BE2C (cell line): ENCODE measurements at regions not wholly inside any gene's neighbourhood (a gene's known extent, or its start where the extent isn't known, plus 50 kb on each side); places are given as distances from the start of the nearest gene placed in this dataset.
"Not testable (repeated sequence)": the region's sequence is repeated elsewhere in the genome, so short reads cannot be mapped to it uniquely, and the experiment has no call there.

Experiments used
- DNase-seq: peaks from one replicate; pipeline ENCODE4 v3.0.0-alpha.2; 2020
- H3K27me3 ChIP-seq: fragments of 250-450 bp; sonication (Bioruptor Pico); 2 replicates; pipeline ENCODE4 v1.5.1; 2020; ENCODE audit warnings: mild to moderate bottlenecking
- H3K36me3 ChIP-seq: fragments of 250-450 bp; sonication (Bioruptor Pico); 2 replicates; pipeline ENCODE4 v1.5.1; 2020; ENCODE audit warnings: mild to moderate bottlenecking
- H3K4me1 ChIP-seq: fragments of 250-450 bp; sonication (Bioruptor Pico); 2 replicates; pipeline ENCODE4 v1.5.1; 2020
- H3K4me3 ChIP-seq: 2 replicates; pipeline ENCODE4 v1.5.1; 2011; ENCODE audit warnings: low read depth, low read length
- H3K9me3 ChIP-seq: fragments of 250-450 bp; sonication (Bioruptor Pico); 2 replicates; pipeline ENCODE4 v1.5.1; 2020
- TF ChIP-seq, protein P1 (sequence below): IDR thresholded peaks from 2 replicates; pipeline ENCODE4 v1.5.1; 2012; ENCODE audit warnings: mild to moderate bottlenecking, low read depth, low read length

DNA sequence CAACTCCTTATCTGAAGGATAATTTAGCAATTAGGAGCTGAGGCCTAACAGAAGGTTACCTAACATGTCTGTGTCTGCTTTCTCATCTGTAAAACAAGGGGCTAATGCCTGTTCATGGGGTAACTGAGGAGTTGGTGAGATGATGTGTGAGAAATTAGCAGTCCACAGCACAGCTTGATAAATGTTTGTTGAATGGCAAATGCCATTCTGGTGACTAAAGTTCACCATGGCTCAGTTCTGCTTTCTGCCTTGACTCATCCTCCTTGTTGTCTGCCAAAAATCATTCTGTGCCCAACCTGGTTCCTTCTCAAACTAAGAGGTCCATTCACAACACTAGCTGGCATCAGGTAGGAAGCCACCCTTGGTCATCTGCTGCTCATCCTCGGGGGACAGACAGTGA is 552.0 kb upstream of the KLF4 start:
- no peaks in the 10 kb centered on the region for H3K27me3 ChIP-seq
- TF ChIP-seq, protein P1, sequence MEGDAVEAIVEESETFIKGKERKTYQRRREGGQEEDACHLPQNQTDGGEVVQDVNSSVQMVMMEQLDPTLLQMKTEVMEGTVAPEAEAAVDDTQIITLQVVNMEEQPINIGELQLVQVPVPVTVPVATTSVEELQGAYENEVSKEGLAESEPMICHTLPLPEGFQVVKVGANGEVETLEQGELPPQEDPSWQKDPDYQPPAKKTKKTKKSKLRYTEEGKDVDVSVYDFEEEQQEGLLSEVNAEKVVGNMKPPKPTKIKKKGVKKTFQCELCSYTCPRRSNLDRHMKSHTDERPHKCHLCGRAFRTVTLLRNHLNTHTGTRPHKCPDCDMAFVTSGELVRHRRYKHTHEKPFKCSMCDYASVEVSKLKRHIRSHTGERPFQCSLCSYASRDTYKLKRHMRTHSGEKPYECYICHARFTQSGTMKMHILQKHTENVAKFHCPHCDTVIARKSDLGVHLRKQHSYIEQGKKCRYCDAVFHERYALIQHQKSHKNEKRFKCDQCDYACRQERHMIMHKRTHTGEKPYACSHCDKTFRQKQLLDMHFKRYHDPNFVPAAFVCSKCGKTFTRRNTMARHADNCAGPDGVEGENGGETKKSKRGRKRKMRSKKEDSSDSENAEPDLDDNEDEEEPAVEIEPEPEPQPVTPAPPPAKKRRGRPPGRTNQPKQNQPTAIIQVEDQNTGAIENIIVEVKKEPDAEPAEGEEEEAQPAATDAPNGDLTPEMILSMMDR = no peak
- no peak overlapping the region for H3K4me3 ChIP-seq
- H3K36me3 ChIP-seq = no peaks in the 10 kb centered on the region
- no peaks in the 10 kb centered on the region; the same call in 1 of the 2 replicates for H3K9me3 ChIP-seq
- H3K4me1 ChIP-seq = no peaks in the 10 kb centered on the region
- no peak for DNase-seq

DNA sequence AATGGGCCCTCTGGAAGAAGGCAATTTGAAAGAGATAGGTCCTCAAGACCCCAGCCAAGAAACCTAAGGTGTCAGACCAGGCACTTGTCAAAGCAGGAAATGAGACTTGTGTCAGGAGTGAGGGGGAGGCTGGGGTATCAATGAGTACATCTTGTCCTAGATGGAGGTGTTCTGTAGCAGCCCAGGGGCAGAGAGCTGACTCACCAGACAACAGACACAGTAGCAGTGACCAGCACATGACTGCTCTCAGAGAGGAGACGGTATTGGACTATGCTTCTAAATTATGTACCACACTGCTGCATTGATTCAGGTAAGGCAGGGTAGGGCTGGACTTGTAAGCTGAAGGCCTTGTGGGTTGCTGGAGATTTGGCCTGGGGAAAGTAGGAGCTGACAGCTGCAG is 551.2 kb upstream of the KLF4 start:
- H3K4me3 ChIP-seq = no peak overlapping the region
- H3K9me3 ChIP-seq = no peaks in the 10 kb centered on the region; the same call in 1 of the 2 replicates
- no peak for DNase-seq
- H3K27me3 ChIP-seq = no peaks in the 10 kb centered on the region
- TF ChIP-seq, protein P1 = no peak
- no peaks in the 10 kb centered on the region for H3K36me3 ChIP-seq
- H3K4me1 ChIP-seq = no peaks in the 10 kb centered on the region

DNA sequence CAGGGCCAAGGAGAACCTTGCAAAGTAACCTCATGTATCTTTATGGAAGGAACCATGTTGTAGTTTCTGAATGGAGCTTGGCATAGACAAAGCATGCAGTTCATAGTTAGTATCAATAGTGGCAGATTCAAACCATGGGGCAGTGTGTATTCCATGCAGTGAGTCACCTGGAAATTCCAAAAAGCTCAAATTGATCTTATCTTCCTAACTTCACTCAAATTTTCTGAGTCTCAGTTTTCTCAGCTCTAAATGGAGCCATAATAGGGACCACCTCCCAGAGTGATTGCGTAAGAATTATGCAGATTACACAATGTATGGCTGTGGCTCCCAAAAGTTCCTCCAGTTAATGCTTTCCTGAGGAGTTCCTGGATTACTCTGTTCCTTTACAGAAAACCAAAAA is 549.9 kb upstream of the KLF4 start:
- Histone ChIP-seq H3K4me3 (no peak overlapping the region), H3K9me3 (no peaks in the 10 kb centered on the region; the same call in 1 of the 2 replicates)
- DNase-seq = no peak

DNA sequence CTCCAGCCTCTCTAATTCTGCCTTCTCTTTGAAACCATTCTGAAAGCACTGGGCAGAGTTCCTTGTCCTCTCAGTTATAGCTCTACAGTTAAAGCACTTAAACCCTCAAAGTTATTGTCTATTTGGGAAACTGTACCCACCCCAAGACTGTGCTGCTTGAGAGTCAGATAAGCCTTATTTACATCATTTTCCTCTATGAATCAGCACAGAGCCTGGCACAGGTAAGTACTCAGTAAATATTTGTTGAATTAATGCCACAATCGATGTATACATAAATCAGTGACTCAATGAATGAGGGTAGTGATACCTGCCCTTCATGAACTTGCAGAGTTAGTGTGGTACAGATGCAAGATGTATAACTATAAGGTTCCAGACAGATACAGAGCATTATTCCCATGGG is 549.4 kb upstream of the KLF4 start:
- TF ChIP-seq, protein P1 = no peak
- Histone ChIP-seq H3K9me3 (no peaks in the 10 kb centered on the region; the same call in 1 of the 2 replicates), H3K4me3 (no peak overlapping the region), H3K4me1 (no peaks in the 10 kb centered on the region), H3K27me3 (no peaks in the 10 kb centered on the region), H3K36me3 (no peaks in the 10 kb centered on the region)
- DNase-seq = no peak

More for the DNA sequence above, 549.9 kb upstream of the KLF4 start:
- Histone ChIP-seq H3K27me3 (no peaks in the 10 kb centered on the region), H3K4me1 (no peaks in the 10 kb centered on the region), H3K36me3 (no peaks in the 10 kb centered on the region)
- TF ChIP-seq, protein P1 = no peak

DNA sequence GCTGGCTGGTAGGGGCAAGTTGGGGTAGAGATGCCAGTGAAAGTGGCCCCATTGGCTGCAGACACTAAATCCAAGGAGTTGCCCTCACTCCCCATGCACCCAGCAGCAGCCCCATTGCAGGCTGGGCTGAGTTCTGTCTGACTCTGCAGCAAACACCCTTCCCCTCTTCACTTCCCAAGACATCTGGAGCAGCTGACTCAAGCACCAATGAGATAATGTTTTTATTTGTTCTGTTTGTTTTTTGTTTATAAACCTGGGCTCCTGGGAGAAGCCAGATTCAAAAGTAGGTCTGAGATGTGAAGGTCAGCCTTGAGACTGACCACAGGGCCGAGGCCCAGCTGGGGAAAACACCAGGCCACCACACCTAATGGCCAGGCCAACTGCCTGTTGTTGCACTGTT is 545.9 kb upstream of the KLF4 start:
- Histone ChIP-seq H3K9me3 (no peaks in the 10 kb centered on the region), H3K4me3 (no peak overlapping the region), H3K4me1 (no peaks in the 10 kb centered on the region), H3K27me3 (no peaks in the 10 kb centered on the region), H3K36me3 (no peaks in the 10 kb centered on the region)
- no peak for DNase-seq
- TF ChIP-seq, protein P1 = no peak

DNA sequence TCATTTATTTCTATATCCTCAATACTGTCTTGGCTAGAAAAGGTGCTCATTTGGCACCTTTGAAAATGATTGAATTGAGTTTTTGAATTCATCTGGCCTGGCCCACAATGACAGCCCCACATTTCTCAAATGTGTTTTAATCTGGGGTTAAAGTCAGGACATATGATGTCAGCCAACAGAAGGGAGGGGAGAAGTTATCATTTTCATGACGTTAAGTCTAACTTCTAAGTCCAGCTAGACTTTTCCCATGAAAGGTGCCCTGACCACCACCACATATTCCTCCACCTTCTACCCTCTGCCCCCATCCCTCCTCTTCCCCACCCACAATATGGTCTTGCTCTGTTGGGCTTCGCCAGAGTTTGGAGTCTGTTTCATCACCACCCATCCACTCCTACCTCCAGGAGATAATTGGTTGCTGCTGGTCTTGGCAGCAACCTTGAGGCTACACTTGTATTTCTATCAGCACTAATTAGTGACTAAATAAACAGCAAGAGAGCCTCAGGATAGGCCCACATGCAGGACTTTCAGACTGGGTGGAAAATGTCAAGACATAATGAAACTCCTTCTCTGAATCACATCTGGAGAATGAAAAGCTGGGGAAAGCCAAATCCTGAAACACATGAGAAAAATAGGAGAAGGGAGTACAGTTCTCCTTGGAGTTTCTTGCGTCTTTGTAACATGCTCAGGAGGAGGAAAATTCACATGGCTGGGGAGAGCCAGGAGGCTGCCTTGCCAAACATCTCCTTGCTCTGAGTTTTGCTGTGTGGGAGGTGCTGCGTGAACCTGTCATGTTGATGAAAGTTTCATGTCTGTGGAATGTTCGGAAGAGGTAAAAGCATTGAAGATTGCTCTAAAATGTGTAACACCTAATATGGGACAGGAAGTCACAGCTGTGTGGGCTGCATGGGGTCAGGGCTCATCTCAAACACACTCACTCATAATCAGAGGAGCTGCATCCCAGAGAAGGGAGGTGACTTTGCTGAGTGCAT is 544.7 kb upstream of the KLF4 start:
- DNase-seq = no peak
- no peak overlapping the region for H3K4me3 ChIP-seq
- H3K9me3 ChIP-seq = no peaks in the 10 kb centered on the region
- TF ChIP-seq, protein P1 = no peak
- H3K4me1 ChIP-seq = no peaks in the 10 kb centered on the region
- no peaks in the 10 kb centered on the region for H3K36me3 ChIP-seq
- no peaks in the 10 kb centered on the region for H3K27me3 ChIP-seq

DNA sequence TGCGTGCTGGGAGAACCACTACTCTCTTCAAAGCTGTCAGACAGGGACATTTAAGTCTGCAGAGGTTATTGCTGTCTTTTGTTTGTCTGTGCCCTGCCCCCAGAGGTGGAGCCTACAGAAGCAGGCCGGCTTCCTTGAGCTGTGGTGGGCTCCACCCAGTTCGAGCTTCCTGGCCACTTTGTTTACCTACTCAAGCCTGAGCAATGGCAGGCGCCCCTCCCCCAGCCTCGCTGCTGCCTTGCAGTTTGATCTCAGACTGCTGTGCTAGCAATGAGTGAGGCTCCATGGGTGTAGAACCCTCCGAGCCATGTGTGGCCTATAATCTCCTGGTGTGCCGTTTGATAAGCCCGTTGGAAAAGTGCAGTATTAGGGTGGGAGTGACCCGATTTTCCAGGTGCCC is 542.5 kb upstream of the KLF4 start:
- H3K36me3 ChIP-seq, H3K27me3 ChIP-seq, DNase-seq, H3K4me1 ChIP-seq, H3K4me3 ChIP-seq, H3K9me3 ChIP-seq: not testable (repeated sequence)

DNA sequence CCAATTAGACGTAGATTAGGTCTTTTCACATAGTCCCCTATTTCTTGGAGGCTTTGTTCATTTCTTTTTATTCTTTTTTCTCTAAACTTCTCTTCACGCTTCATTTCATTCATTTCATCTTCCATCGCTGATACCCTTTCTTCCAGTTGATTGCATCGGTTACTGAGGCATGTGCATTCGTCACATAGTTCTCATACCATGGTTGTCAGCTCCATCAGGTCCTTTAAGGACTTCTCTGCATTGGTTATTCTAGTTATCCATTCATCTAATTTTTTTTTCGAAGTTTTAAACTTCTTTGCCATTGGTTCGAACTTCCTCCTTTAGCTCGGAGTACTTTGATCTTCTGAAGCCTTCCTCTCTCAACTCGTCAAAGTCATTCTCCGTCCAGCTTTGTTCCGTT is 541.7 kb upstream of the KLF4 start:
- not testable (repeated sequence) for DNase-seq, H3K4me3 ChIP-seq, H3K4me1 ChIP-seq, H3K9me3 ChIP-seq, H3K36me3 ChIP-seq, H3K27me3 ChIP-seq

DNA sequence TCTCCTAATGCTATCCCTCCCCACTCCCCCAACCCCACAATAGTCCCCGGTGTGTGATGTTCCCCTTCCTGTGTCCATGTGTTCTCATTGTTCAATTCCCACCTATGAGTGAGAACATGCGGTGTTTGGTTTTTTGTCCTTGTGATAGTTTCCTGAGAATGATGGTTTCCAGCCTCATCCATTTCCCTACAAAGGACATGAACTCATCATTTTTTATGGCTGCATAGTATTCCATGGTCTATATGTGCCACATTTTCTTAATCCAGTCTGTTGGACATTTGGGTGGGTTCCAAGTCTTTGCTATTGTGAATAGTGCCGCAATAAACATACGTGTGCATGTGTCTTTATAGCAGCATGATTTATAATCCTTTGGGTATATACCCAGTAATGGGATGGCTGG is 537.1 kb upstream of the KLF4 start:
- not testable (repeated sequence) for H3K4me1 ChIP-seq, H3K36me3 ChIP-seq, H3K9me3 ChIP-seq, DNase-seq, H3K27me3 ChIP-seq, H3K4me3 ChIP-seq
